ENCODE measurements at regions not wholly inside any gene's neighbourhood (a gene's known extent, or its start where the extent isn't known, plus 50 kb on each side); places are given as distances from the start of the nearest gene placed in this dataset.

- DNase-seq: no peak
Measured at GRCh38 chr6:1054653-1055014, 257.3 kb upstream of the FOXQ1 start.

- DNase-seq: no peak
Measured at GRCh38 chr6:1053586-1053985, 258.3 kb upstream of the FOXQ1 start.

- DNase-seq: no peak
Measured at GRCh38 chr6:1052262-1052661, 259.6 kb upstream of the FOXQ1 start.

DNA sequence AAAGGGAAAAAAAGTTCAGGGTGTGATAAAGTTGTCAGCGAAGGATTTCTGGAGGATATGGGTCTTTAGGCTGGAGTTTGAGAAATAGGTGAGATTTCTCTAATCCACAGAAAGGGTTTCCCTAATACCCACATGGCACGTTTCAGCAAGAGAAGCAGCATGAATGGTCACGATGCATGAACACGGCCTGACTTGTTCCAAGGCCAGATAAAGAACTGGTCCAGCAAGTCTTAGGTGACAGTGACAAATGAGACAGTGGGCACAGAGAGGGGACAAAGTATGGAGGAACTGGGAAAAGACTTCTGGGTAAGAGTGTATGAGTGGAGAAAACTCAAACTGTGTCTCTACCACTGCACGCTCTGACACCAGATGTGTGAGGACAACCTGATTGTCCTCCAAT is 262.0 kb upstream of the FOXQ1 start:
- no peak for DNase-seq

- DNase-seq: no peak
Measured at GRCh38 chr6:1049170-1049569, 262.7 kb upstream of the FOXQ1 start.

GRCh38 chr6:1047981-1048541 is 263.8 kb upstream of the FOXQ1 start:
- no peak for DNase-seq

GRCh38 chr6:1045239-1045638 is 266.7 kb upstream of the FOXQ1 start:
- no peak for DNase-seq

- DNase-seq: no peak
Measured at GRCh38 chr6:1044040-1044836, 267.7 kb upstream of the FOXQ1 start.

GRCh38 chr6:1043458-1043836 is 268.5 kb upstream of the FOXQ1 start:
- no peak for DNase-seq

DNA sequence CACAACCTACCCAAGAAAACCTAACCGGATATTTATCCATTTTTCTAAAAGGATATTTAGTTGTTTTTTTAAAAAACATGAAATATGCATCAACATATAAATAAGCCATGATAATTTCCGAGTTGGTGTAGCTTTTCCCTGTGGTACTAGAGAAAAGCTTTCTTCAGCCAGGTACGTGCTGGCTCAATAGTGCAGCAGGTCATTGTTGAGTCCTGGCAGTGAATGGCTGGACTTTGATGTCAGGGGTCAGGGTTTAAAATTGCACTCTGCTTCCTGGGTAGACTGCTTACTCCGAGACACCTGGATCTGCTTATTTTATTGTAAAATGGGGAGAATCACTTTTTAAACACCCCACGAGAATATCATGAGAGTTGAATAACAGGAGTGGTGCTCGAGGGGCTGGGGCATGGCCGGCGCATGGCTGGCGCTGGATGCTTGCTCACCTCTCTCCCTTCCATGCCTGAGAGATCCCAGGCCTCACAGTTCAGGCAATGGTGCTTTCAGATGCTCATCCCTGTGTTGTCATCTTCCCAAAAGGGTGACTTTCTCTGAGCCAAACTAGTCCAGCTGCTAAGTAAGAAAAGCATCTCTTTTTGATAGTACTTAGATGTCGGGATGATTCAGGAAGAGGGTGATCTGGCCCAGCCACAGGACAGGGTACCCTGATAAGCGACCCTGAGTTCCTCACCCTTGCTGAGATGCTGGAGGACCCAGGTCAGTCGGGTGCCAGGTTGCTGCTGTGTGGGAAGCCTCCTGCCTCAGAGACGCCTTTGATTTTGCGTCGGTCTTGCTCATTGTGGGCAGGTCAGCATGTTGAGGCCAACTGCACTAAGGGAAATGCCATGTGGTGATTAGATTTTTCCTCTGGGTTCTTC is 269.1 kb upstream of the FOXQ1 start:
- no peak for DNase-seq

- DNase-seq: no peak
Measured at GRCh38 chr6:1040393-1040792, 271.5 kb upstream of the FOXQ1 start.

GRCh38 chr6:1039746-1040145 is 272.2 kb upstream of the FOXQ1 start:
- DNase-seq: no peak

GRCh38 chr6:1039191-1039590 is 272.7 kb upstream of the FOXQ1 start:
- no peak for DNase-seq

DNA sequence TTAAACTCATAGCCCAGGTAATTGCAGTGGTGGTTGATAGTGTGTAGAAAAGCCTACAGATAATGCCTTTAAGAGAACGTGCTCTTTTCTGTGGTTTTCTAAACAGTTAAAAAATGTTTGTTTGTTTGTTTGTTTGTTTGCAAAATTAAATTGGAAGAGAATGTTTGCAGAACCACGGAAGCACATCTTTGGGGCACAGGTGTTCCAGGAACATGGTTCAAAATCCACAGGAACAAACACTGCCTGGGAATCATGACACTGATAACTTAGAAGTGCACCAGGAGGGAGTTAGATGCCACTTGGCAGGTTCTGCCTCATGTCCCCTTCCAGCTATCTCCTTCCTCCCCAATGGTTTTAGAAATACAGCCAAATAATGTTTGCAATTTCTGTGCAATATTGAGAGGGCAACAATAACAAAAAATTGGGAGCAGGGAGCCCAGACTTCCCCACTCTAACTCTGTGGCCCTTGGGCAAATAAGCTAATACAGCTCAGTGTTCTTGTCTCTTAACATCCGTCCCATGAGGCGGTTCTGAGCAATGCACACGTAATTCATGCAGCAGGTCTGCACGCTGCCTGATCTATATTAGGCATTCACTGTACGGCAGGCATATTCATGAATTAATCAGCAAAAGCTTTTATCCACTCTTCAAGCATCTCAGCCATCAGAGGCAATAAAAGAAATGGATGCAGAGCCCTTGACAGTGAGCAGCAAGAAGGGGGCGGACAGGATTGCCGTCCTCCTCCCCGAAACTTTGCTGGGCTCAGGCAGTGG is 274.3 kb upstream of the FOXQ1 start:
- DNase-seq: no peak

DNA sequence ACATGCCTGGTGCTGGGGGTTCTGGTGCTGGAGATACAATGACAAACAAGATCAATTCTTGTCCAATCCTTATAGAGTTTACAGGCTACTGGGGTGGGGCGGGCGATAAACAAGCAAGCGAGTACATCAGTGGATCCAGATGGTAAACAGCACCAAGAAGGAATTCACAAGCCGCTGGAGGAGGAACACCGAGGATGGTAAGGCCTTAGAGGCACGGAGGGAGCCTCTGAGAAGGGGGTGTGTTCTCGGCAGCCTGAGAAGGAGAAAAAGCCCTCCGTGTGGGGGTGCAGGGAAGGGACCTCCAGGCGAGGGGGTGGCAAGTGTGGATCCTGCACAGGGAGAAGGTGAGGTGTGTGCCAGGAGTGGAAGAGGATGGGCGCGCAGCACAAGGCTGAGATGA is 276.5 kb upstream of the FOXQ1 start:
- DNase-seq: no peak

- DNase-seq: no peak
Measured at GRCh38 chr6:1031720-1032119, 280.2 kb upstream of the FOXQ1 start.

GRCh38 chr6:1029141-1029540 is 282.8 kb upstream of the FOXQ1 start:
- DNase-seq: no peak

DNA sequence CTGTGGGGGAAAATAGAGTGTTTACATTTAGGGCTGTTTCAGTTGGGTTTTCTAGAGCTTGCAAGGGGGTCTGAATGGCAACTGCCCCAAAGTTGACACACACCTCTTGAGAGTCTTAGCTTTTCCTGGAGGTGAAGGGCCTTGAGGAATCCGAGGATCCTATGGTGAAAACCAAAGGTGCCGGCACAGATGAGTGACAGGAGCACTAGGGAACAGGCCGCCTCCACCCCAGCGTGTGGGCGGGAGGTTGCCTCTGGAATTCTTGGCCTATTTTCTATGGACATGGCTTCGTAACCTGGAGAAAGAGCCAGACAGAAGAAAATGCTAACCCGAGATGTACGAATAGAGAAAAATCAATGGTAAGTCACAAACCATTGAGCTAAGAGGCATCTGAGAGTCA is 283.2 kb upstream of the FOXQ1 start:
- no peak for DNase-seq

- DNase-seq: no peak
Measured at GRCh38 chr6:1027795-1028569, 283.9 kb upstream of the FOXQ1 start.

- no peak for DNase-seq
Measured at GRCh38 chr6:1027109-1027794, 284.6 kb upstream of the FOXQ1 start.

DNA sequence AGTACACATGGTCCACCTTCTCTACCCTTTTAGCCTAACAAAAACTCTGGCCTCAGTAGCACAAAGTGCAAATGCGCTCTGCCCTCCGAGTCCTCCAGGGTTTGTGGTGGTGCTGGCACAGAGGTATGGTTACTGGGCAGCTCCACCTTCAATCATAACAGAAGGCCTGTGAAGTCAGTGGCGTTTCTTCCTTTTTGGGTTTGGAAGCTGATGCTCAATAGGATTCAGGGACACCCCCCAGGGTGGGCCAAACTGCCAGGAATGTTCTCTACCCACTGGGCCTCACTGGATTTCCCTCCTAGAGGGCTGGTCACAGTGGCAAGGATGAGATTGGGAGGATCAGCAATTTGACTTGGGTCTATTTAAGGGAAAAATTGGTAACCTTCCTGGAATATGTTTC is 286.1 kb upstream of the FOXQ1 start:
- DNase-seq: no peak

DNA sequence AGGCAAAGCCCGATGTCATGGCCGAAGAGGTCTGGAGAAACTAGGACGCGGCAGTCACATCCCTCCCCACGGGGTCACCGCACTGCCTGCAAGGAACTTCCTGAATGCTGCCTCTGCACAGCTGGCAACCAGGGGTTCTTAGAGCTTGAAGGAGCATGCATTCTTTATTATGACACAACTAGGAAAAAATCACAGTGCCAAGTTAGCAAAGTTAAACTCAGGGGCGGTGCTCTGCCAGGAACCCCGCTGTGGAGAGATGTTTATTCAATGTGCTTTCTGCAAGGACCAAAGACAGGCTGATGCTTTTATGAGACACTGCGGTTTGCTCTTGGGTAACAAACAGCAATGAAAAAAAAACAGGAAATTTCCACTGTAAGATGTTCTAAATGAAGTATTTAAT is 287.3 kb upstream of the FOXQ1 start:
- DNase-seq: no peak
